ENCODE measurements at regions not wholly inside any gene's neighbourhood (a gene's known extent, or its start where the extent isn't known, plus 50 kb on each side); places are given as distances from the start of the nearest gene placed in this dataset.
"Not testable (repeated sequence)": the region's sequence is repeated elsewhere in the genome, so short reads cannot be mapped to it uniquely, and the experiment has no call there.

GRCh38 chr19:31075146-31075655, 274.0 kb downstream of the TSHZ3 start:
- DNase-seq = no peak

- DNase-seq = no peak
These were observed 274.8 kb downstream of the TSHZ3 start for GRCh38 chr19:31074199-31075125.

GRCh38 chr19:31073485-31074198, 275.6 kb downstream of the TSHZ3 start:
- no peak for DNase-seq

- no peak for DNase-seq
These were observed 276.8 kb downstream of the TSHZ3 start for GRCh38 chr19:31072451-31072850.

- DNase-seq = no peak
These were observed 277.9 kb downstream of the TSHZ3 start for GRCh38 chr19:31071136-31071855.

GRCh38 chr19:31070146-31071065, 278.8 kb downstream of the TSHZ3 start:
- DNase-seq = no peak

GRCh38 chr19:31068268-31068667, 281.0 kb downstream of the TSHZ3 start:
- no peak for DNase-seq

- DNase-seq = no peak
These were observed 282.9 kb downstream of the TSHZ3 start for GRCh38 chr19:31066385-31066784.

GRCh38 chr19:31064491-31064890, 284.7 kb downstream of the TSHZ3 start:
- DNase-seq = no peak

- DNase-seq = no peak
These were observed 290.4 kb downstream of the TSHZ3 start for GRCh38 chr19:31058676-31059340.

- no peak for DNase-seq
These were observed 291.8 kb downstream of the TSHZ3 start for GRCh38 chr19:31057476-31057875.

GRCh38 chr19:31055454-31055853, 293.8 kb downstream of the TSHZ3 start:
- no peak for DNase-seq

- no peak for DNase-seq
These were observed 294.8 kb downstream of the TSHZ3 start for GRCh38 chr19:31054430-31054829.

GRCh38 chr19:31049431-31049830, 299.8 kb downstream of the TSHZ3 start:
- DNase-seq = no peak

GRCh38 chr19:31046024-31046423, 303.2 kb downstream of the TSHZ3 start:
- no peak for DNase-seq

- no peak for DNase-seq
These were observed 307.8 kb downstream of the TSHZ3 start for GRCh38 chr19:31041461-31041860.

- no peak for DNase-seq
These were observed 310.1 kb downstream of the TSHZ3 start for GRCh38 chr19:31039151-31039550.

- DNase-seq = no peak
These were observed 311.8 kb downstream of the TSHZ3 start for GRCh38 chr19:31037286-31037980.

GRCh38 chr19:31031455-31031854, 317.8 kb downstream of the TSHZ3 start:
- DNase-seq = not testable (repeated sequence)

GRCh38 chr19:31023038-31023437, 326.2 kb downstream of the TSHZ3 start:
- DNase-seq = no peak

GRCh38 chr19:31018936-31019335, 330.3 kb downstream of the TSHZ3 start:
- no peak for DNase-seq

All from COR-L47 (cell line).